ENCODE measurements at regions not wholly inside any gene's neighbourhood (a gene's known extent, or its start where the extent isn't known, plus 50 kb on each side); places are given as distances from the start of the nearest gene placed in this dataset.
"Not testable (repeated sequence)": the region's sequence is repeated elsewhere in the genome, so short reads cannot be mapped to it uniquely, and the experiment has no call there.

DNA sequence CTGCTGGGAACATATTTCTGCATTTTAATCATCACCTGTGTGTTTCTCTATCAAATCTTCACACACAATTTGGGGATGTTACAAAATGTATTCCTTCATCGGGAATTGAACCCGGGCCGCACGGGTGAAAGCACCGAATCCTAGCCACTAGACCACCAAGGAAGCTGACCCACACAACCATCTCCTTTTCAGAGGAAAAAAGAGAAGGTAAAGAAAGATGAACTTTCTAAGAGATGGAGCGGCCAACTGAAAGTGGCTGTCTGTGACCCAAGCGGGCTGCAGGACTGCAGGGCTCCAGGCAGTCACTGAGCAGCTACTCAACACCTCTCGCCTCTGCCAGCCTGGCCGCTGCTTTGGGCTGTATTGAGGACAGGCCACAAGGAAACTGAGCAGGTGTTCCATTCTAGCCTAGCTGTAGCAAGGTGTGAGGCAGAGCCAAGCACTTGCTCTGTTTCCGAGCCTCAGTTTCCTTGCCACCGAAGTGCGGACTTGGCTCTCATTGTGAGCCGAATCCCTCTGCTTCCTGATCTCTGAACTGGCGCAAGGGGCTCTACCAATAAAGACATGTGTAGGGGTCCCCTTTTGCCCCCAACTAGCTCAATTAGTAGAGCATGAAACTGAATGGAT lies 156.9 kb upstream of the NBPF11 start:
- Mint-ChIP-seq H3K36me3 (ENCODE audit: low read depth) (peaks cover 5% of the 10 kb centered on the region), H3K9me3 (peaks cover 23% of the 10 kb centered on the region), H3K27ac (no peak overlapping the region)

DNA sequence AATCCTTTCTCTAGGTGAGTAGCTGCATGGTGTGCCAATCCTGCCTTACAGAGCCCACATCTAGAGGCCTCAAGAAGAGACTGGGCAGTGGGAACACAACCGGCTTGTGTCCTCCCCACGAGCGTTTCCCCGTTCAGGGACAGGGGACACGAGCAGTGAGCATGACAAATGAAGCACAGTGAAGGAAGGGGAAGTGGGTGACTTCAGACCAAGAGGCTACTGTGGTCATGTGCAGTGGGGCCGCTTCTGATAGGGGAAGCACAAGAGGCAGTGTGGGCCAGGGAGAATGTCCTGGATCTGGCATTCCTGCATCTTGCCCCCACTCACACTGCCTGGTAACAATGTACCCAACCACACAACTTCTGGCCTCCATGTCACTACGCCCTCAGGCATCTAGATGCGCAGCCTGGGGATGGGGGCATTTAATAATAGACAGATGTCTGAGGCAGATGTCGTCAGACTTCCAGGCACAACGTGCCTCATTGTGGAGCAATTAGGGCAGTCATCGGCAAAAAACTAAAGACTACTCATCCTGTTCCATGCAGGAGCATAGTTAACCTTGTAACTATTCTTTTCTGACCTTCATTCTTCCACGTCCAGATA lies 155.6 kb upstream of the NBPF11 start:
- Mint-ChIP-seq H3K9me3 (peaks cover 19% of the 10 kb centered on the region), H3K27me3 (peaks cover 40% of the 10 kb centered on the region), H3K27ac (no peak overlapping the region), H3K4me3 (no peak overlapping the region), H3K36me3 (ENCODE audit: low read depth) (peaks cover 5% of the 10 kb centered on the region), H3K4me1 (peaks cover 23% of the 10 kb centered on the region)
- intact Hi-C loops (cut with micrococcal nuclease): no loop called here
- DNase-seq: no peak

More for the DNA sequence above, 156.9 kb upstream of the NBPF11 start:
- no peak for DNase-seq
- no peak overlapping the region for H3K4me3 Mint-ChIP-seq
- H3K4me1 Mint-ChIP-seq: peaks cover 18% of the 10 kb centered on the region
- H3K27me3 Mint-ChIP-seq: peaks cover 44% of the 10 kb centered on the region
- intact Hi-C loops (cut with micrococcal nuclease): no loop called here

DNA sequence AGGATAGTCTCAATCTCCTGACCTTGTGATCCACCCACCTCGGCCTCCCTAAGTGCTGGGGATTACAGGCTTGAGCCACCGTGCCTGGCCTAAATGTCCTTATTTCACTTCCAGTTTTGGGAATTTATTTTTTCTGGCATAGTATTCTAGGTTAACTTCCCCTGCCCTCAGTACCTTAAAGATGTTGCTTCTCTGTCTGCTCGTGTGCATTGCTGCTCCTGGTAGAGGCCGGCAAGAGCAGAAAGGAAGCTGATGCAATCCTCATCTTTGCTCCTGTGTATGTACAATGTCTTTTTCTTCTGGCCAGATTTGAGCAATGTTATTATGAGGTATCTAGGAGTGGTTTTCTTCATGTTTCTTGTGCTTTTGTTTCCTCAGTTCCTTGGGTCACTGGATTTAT lies 152.9 kb upstream of the NBPF11 start:
- H3K27me3 Mint-ChIP-seq: peaks cover 16% of the 10 kb centered on the region
- intact Hi-C loops (cut with micrococcal nuclease): loop anchor here (2.0 to 5.0 kb wide), 2 partner anchors 14 to 32 kb away; no protein-coding TSS in a partner anchor
- H3K4me3 Mint-ChIP-seq: peak overlapping the region; percentile 44
- not testable (repeated sequence) for DNase-seq; H3K36me3 Mint-ChIP-seq (ENCODE audit: low read depth); H3K9me3 Mint-ChIP-seq
- H3K4me1 Mint-ChIP-seq: peaks cover 23% of the 10 kb centered on the region
- peak overlapping the region; percentile 36 for H3K27ac Mint-ChIP-seq

DNA sequence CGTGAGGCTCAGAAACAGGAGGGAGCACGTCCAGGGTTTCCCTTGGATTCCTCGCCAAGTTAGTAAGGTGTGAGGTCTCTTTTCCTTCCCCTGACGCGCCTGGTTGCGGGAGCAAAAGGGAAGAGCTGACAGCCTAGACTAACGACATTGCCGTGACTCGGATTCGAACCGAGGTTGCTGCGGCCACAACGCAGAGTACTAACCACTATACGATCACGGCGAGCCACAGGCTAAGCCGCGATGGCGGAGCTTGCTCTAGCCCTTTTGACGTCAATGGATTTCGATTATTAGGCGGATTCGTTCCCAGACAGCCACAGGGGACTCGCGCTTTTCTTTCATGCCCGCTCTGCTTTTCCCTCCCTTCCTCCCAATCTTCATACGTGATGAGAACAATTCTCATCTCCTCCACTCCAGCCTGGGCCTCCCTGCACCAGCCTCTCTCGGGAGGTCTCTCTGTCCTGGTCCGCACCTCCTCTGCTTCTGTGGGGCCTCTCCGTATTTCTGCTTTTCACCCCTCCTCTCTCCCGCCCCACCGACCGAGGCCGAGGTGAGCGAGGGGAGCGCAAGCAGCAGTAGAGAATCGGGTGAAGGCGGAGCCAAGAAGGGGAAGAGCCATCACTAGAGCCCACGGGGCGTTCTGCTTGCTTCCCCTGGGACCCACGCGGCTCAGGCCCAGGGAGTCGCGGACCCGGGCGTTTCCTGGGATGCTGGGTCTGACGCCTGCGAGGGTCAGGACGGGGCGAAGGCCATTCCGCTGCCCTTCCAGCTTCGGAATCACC lies 150.7 kb upstream of the NBPF11 start:
- intact Hi-C loops (cut with micrococcal nuclease): loop anchor here (5.0 kb wide), 1 partner anchor 35 kb away; no protein-coding TSS in a partner anchor
- Mint-ChIP-seq H3K27me3 (peaks cover 17% of the 10 kb centered on the region), H3K4me1 (peaks cover 23% of the 10 kb centered on the region), H3K4me3 (peak overlapping the region; percentile 81)
- peak; percentile 84 for DNase-seq
- not testable (repeated sequence) for H3K27ac Mint-ChIP-seq; H3K9me3 Mint-ChIP-seq; H3K36me3 Mint-ChIP-seq (ENCODE audit: low read depth)

DNA sequence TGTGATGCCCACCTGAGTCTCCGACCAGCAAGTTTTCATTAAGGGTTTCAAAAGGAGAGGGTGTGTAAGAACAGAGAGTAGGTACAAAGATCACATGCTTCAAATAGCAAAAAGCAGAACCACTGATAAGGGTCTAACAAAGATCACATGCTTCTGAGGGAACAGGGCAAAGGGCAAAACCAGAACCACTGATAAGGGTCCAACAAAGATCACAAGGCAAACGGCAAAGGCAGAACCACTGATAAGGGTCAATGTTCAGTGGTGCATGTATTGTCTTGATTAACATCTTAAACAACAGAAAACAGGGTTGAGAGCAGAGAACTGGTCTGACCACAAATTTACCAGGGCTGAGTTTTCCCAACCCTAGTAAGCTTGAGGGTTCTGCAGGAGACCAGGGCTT lies 145.8 kb upstream of the NBPF11 start:
- intact Hi-C loops (cut with micrococcal nuclease); DNase-seq; H3K36me3 Mint-ChIP-seq (ENCODE audit: low read depth); H3K27ac Mint-ChIP-seq; H3K9me3 Mint-ChIP-seq; H3K4me3 Mint-ChIP-seq; H3K4me1 Mint-ChIP-seq: not testable (repeated sequence)
- peaks cover 15% of the 10 kb centered on the region for H3K27me3 Mint-ChIP-seq

DNA sequence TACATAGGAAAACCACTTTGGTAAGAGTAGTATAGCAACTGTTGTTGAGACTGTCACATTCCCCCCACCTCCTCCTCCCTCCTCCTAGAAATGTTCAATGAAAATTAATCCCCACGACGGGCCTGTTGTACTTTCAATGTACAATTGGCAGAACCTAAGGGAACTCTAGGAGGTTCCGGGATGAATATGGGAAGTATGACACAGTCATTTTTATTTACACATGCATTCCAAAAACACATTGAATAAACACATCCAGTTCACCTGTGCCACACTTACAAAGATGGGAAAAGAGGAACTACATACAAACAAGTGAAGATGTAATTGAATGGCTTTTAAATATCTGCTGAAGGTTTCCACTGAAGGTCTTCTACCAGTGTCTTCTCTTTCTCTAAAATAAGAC lies 144.4 kb upstream of the NBPF11 start:
- Mint-ChIP-seq H3K4me3 (no peak overlapping the region), H3K27ac (no peak overlapping the region), H3K36me3 (ENCODE audit: low read depth) (no peaks in the 10 kb centered on the region), H3K9me3 (no peaks in the 10 kb centered on the region), H3K4me1 (peaks cover 1% of the 10 kb centered on the region), H3K27me3 (peaks cover 15% of the 10 kb centered on the region)
- DNase-seq: no peak
- intact Hi-C loops (cut with micrococcal nuclease): no loop called here

DNA sequence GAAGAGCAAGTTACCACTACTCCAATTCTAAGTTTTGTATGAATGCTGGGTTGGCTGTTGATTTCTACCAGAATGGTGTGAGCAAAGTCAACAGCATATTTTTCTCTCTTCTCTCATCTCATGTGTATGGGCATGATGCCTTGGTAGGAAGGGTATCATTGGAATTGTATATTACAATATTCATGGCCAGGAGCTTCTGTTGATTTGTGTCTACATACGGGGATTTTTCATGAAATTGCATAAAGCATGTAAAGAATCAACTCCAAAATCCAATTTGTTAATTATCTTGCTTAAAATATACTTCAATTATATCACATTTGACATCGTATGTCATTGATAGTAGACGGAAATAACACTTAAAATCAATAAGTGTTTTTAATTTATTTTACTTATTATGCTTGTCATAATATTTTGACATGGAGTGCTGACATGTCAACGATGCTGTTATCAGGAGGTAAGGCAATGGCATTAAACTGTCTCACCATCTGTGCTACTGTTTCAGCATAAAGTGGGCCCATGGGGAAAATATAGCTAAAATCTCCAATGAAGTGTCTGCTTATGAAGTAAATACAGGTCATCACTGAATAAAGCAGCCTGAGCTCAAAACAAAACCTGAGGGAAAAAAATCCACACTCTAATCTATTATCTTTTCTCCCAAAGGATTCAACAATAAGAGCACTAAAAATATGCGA lies 142.2 kb upstream of the NBPF11 start:
- Mint-ChIP-seq H3K4me1 (peaks cover 1% of the 10 kb centered on the region), H3K9me3 (no peaks in the 10 kb centered on the region), H3K36me3 (ENCODE audit: low read depth) (no peaks in the 10 kb centered on the region), H3K27ac (no peak overlapping the region), H3K27me3 (peaks cover 12% of the 10 kb centered on the region), H3K4me3 (no peak overlapping the region)
- intact Hi-C loops (cut with micrococcal nuclease): no loop called here
- DNase-seq: no peak

DNA sequence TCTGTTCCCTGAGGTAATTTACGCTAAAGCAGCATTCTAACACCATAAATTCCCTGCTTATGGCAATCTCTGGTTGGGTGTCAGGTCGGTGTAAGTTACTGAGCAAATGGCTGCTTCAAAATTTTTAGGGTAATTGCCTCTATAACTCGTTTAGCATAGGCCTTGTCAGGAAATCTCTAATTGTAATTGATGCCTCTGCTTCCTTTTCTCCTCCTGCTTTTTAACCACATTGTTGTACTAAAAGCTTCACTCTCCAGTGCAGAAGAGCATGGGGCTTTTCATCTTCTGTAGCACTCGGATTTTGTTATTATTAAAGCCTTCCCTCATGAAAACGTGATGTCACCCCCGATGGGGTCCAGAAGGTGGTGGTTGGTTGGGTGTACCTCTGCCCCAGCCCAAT lies 141.6 kb upstream of the NBPF11 start:
- intact Hi-C loops (cut with micrococcal nuclease): no loop called here
- no peaks in the 10 kb centered on the region for H3K9me3 Mint-ChIP-seq
- no peaks in the 10 kb centered on the region for H3K36me3 Mint-ChIP-seq (ENCODE audit: low read depth)
- peaks cover 12% of the 10 kb centered on the region for H3K27me3 Mint-ChIP-seq
- no peak overlapping the region for H3K4me3 Mint-ChIP-seq
- no peak overlapping the region for H3K27ac Mint-ChIP-seq
- DNase-seq: no peak
- H3K4me1 Mint-ChIP-seq: peaks cover 1% of the 10 kb centered on the region

DNA sequence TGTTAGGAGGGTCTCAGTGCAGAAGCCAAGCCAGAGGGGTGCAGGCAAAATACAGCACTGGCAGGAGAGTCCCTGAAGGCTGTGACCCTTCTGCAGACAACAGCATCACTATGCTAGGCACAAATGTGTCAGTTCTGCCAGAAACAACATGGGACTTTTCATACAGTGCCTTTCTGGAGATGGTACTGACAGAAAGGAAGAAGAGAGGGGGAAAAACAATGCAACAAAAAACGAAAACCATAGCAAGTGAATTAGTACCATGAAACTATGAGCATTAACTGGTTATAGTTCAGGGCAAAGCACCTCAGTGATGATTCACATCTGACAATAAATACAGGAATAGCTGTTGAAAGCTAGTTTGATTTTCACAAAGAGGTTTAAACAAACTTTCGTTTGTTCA lies 140.8 kb upstream of the NBPF11 start:
- H3K27ac Mint-ChIP-seq: no peak overlapping the region

DNA sequence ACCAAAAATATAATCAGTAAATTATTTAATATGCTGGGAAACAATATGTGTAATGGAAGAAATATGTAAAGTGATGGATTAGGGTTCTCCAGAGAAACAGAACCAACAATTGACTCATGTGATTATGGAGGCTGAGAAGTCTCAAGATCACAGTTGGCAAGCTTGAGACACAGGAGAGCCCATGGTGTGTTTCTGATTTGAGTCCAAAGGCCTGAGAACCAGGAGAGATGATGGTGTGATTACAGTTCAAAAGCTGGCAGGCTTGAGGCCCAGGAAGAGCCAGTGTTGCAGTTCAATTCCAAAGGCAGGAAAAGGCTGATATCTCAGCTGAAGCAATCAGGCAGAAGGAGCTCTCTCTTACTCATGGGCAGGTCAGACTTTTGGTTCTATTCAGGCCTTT lies 138.8 kb upstream of the NBPF11 start:
- no peak for DNase-seq
- Mint-ChIP-seq H3K27me3 (peaks cover 12% of the 10 kb centered on the region), H3K27ac (no peak overlapping the region), H3K9me3 (no peaks in the 10 kb centered on the region), H3K4me1 (peaks cover 1% of the 10 kb centered on the region), H3K36me3 (ENCODE audit: low read depth) (no peaks in the 10 kb centered on the region), H3K4me3 (no peak overlapping the region)
- intact Hi-C loops (cut with micrococcal nuclease): no loop called here

More for the DNA sequence above, 140.8 kb upstream of the NBPF11 start:
- peaks cover 12% of the 10 kb centered on the region for H3K27me3 Mint-ChIP-seq
- no peaks in the 10 kb centered on the region for H3K9me3 Mint-ChIP-seq
- DNase-seq: no peak
- intact Hi-C loops (cut with micrococcal nuclease): no loop called here
- no peaks in the 10 kb centered on the region for H3K36me3 Mint-ChIP-seq (ENCODE audit: low read depth)
- peaks cover 1% of the 10 kb centered on the region for H3K4me1 Mint-ChIP-seq
- no peak overlapping the region for H3K4me3 Mint-ChIP-seq

DNA sequence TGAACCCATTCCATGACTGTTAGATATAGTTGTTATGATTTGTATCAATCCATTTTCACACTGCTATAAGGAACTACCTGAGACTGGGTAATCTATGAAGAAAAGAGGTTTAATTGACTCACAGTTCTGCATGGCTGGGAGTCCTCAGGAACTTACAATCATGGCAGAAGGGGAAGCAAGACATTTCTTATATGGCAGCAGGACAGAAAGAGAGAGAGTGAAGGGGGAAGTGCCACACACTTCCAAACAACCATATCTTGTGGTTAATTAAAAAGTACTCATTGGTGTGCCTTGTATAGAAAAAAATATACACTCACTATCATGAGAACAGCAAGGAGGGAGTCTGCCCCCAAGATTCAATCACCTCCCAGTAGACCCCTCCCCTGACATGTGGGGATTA lies 137.6 kb upstream of the NBPF11 start:
- intact Hi-C loops (cut with micrococcal nuclease): no loop called here
- H3K9me3 Mint-ChIP-seq: no peaks in the 10 kb centered on the region

DNA sequence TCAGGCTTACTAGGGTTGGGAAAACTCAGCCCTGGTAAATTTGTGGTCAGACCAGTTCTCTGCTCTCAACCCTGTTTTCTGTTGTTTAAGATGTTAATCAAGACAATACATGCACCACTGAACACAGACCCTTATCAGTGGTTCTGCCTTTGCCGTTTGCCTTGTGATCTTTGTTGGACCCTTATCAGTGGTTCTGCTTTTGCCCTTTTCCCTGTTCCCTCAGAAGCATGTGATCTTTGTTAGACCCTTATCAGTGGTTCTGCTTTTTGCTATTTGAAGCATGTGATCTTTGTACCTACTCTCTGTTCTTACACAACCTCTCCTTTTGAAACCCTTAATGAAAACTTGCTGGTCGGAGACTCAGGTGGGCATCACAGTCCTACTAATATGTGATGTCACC lies 133.9 kb upstream of the NBPF11 start:
- H3K27ac Mint-ChIP-seq; DNase-seq; H3K4me3 Mint-ChIP-seq; intact Hi-C loops (cut with micrococcal nuclease); H3K36me3 Mint-ChIP-seq (ENCODE audit: low read depth); H3K9me3 Mint-ChIP-seq; H3K4me1 Mint-ChIP-seq: not testable (repeated sequence)
- peaks cover 12% of the 10 kb centered on the region for H3K27me3 Mint-ChIP-seq

More for the DNA sequence above, 137.6 kb upstream of the NBPF11 start:
- H3K36me3 Mint-ChIP-seq (ENCODE audit: low read depth): no peaks in the 10 kb centered on the region
- no peak overlapping the region for H3K27ac Mint-ChIP-seq
- H3K4me3 Mint-ChIP-seq: no peak overlapping the region
- peaks cover 1% of the 10 kb centered on the region for H3K4me1 Mint-ChIP-seq
- peaks cover 13% of the 10 kb centered on the region for H3K27me3 Mint-ChIP-seq
- no peak for DNase-seq

DNA sequence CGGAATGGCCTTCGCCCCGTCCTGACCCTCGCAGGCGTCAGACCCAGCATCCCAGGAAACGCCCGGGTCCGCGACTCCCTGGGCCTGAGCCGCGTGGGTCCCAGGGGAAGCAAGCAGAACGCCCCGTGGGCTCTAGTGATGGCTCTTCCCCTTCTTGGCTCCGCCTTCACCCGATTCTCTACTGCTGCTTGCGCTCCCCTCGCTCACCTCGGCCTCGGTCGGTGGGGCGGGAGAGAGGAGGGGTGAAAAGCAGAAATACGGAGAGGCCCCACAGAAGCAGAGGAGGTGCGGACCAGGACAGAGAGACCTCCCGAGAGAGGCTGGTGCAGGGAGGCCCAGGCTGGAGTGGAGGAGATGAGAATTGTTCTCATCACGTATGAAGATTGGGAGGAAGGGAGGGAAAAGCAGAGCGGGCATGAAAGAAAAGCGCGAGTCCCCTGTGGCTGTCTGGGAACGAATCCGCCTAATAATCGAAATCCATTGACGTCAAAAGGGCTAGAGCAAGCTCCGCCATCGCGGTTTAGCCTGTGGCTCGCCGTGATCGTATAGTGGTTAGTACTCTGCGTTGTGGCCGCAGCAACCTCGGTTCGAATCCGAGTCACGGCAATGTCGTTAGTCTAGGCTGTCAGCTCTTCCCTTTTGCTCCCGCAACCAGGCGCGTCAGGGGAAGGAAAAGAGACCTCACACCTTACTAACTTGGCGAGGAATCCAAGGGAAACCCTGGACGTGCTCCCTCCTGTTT lies 128.9 kb upstream of the NBPF11 start:
- intact Hi-C loops (cut with micrococcal nuclease); H3K9me3 Mint-ChIP-seq; DNase-seq; H3K36me3 Mint-ChIP-seq (ENCODE audit: low read depth): not testable (repeated sequence)
- peak overlapping the region; percentile 86 for H3K4me3 Mint-ChIP-seq
- peaks cover 29% of the 10 kb centered on the region for H3K27me3 Mint-ChIP-seq
- H3K4me1 Mint-ChIP-seq: peaks cover 17% of the 10 kb centered on the region
- peak overlapping the region; percentile 83 for H3K27ac Mint-ChIP-seq

Data from activated CD4-positive, alpha-beta T cell treated with anti-CD3 and anti-CD28 coated beads, Interleukin-2, amount 10 ng/mL, durations not matched to agents 24 days and 14 days (primary cell).